Body of pancreas (tissue), 4 donors: ENCODE measurements at regions not wholly inside any gene's neighbourhood (a gene's known extent, or its start where the extent isn't known, plus 50 kb on each side); places are given as distances from the start of the nearest gene placed in this dataset.

Experiments
- ATAC-seq: fragments of 150-250 bp; one replicate; pipeline ENCODE4 v1.9.1; 2016
- DNase-seq, 4 donors: peaks; one replicate each; pipeline ENCODE4 v3.0.0-alpha.2; 2019
- H3K27ac ChIP-seq, 4 donors: fragments of 200-600 bp; sonication (generic); 1 replicate in 3 of 4; 2 replicates in 1 of 4; pipeline versions ENCODE4 v1.5.1 to v1.6.1; 2016 to 2019; ENCODE audit warnings: mild to moderate bottlenecking in 1 of 4, mixed read lengths in 1 of 4, moderate library complexity in 1 of 4
- H3K27me3 ChIP-seq, 2 donors: fragments of 200-600 bp; sonication (generic); one replicate each; pipeline ENCODE4 v1.6.0; 2016; ENCODE audit warnings: mild to moderate bottlenecking in 1 of 2
- H3K36me3 ChIP-seq, 2 donors: fragments of 200-600 bp; sonication (generic); replicated peaks in 1 of 2; 2 replicates each; pipeline ENCODE4 v1.5.1; 2016; ENCODE audit warnings: low read depth in 2 of 2; ENCODE audit not compliant: insufficient read depth in 1 of 2
- H3K4me1 ChIP-seq: fragments of 200-600 bp; sonication (generic); one replicate; pipeline ENCODE4 v1.6.0; 2016
- H3K4me3 ChIP-seq, 2 donors: fragments of 200-600 bp; sonication (generic); 1 replicate in 1 of 2; 2 replicates in 1 of 2; pipeline ENCODE4 v1.5.1; 2016 to 2019
- H3K9me3 ChIP-seq, 3 donors: fragments of 200-600 bp; sonication (generic); 1 replicate in 2 of 3; 2 replicates in 1 of 3; pipeline ENCODE4 v1.5.1; 2016
- CTCF ChIP-seq, 7 experiments: fragments of 450-650 bp in 4 of 7; fragments of 200-600 bp in 3 of 7; sonication (generic) in 3 of 7; IDR thresholded peaks; one replicate each; pipeline ENCODE4 v1.5.1; 2016 to 2019; ENCODE audit warnings: antibody characterized with exemption in 7 of 7
- POLR2A ChIP-seq, 3 donors: fragments of 450-650 bp; IDR thresholded peaks; one replicate each; pipeline ENCODE4 v1.6.1; 2016; ENCODE audit warnings: antibody characterized with exemption in 3 of 3, mild to moderate bottlenecking in 2 of 3
- WGBS, 2 donors: methylation state at CpG; one replicate each; pipeline ENCODE4 v1.1.5; 2017; 5-methylcytosine and 5-hydroxymethylcytosine counted together
- intact Hi-C: fragments of 100-400 bp; cut with DNase I; formaldehyde crosslinking; loops from one replicate; pipeline ENCODE4 v1.15.1; 2023

DNA sequence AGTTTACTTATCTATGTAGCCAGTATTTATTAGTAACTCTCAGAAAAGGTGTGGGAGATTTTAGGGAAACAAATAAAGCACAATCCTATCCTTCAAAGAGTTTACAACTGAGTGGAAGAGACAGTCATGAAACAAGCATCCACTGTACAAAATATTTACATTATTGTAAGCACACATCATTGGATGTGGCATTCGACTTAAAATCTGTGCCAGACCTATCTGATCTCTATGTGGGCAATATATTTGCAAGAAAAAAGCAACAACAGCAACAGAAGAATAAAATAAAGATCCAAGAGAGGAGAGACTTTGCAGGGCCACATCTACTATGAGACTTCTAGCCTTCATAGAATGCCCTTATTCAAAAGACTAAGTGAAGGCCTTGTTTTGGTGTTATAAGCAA lies 882.1 kb upstream of the PIK3C3 start:
- intact Hi-C loops: no loop called here
- H3K9me3 ChIP-seq: no peaks in the 10 kb centered on the region
- 0 to 25% methylated on average over 1 of the region's 1 CpG for WGBS, 2 donors
- ATAC-seq (no peak), DNase-seq (no peak)
- no peak overlapping the region for H3K27ac ChIP-seq
- H3K4me3 ChIP-seq: no peak overlapping the region
- TF ChIP-seq POLR2A (IDR thresholded peaks at IDR 0.05): no peak
- no peak for TF ChIP-seq CTCF (IDR thresholded peaks at IDR 0.05)
- H3K4me1 ChIP-seq: no peaks in the 10 kb centered on the region
- H3K27me3 ChIP-seq: no peaks in the 10 kb centered on the region
- H3K36me3 ChIP-seq: no peaks in the 10 kb centered on the region

DNA sequence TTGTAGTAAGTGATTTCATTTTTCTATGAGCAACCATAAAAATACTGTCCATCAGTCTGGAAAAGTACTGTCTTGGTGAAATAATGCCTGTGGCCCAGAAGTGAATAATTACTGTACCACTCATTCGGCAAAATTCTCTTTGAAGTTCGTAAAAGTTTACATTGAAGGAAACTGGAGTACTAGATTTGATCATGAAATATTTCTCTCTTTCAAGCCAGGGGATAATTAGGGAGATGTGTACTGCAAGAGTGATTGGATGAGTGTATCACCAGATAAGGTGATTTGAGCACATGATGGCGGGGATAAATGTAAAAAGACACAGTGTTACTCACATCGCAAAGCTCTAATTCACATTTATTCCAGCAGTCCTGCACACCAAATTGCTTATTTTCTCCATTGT lies 883.2 kb upstream of the PIK3C3 start:
- Histone ChIP-seq H3K9me3 (no peaks in the 10 kb centered on the region), H3K27ac (no peak overlapping the region), H3K27me3 (no peaks in the 10 kb centered on the region), H3K4me1 (no peaks in the 10 kb centered on the region), H3K4me3 (no peak overlapping the region), H3K36me3 (no peaks in the 10 kb centered on the region)
- DNase-seq (no peak), ATAC-seq (no peak)
- WGBS, 2 donors: 61 to 66% methylated on average over 4 of the region's 4 CpGs
- intact Hi-C loops: no loop called here
- TF ChIP-seq POLR2A (IDR thresholded peaks at IDR 0.05): no peak
- no peak for TF ChIP-seq CTCF (IDR thresholded peaks at IDR 0.05)

DNA sequence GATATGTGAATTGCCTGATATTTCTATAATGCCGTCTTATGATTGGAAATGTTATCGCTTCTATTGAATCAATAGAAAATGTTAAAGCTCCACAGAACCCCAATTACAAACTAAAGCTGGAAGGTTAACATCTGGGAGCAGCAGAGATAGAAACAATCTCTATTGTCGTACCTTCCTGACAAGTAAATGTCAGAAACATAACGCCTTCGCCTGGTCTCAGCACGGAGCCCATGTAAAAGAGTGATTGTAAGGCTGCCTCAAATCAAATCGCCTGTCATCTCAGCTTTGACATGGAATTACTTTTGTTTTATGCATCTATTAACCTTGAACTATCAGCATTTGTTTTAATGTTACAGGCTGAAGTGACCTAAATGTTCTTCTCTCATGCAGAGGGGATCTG lies 885.9 kb upstream of the PIK3C3 start:
- Histone ChIP-seq H3K36me3 (no peaks in the 10 kb centered on the region), H3K27ac (no peak overlapping the region), H3K27me3 (no peaks in the 10 kb centered on the region), H3K4me3 (no peak overlapping the region), H3K9me3 (no peaks in the 10 kb centered on the region), H3K4me1 (no peaks in the 10 kb centered on the region)
- WGBS, 2 donors: 69 to 71% methylated on average over 7 of the region's 7 CpGs
- DNase-seq (no peak), ATAC-seq (no peak)
- intact Hi-C loops: no loop called here
- TF ChIP-seq POLR2A (IDR thresholded peaks at IDR 0.05): no peak
- TF ChIP-seq CTCF (IDR thresholded peaks at IDR 0.05): no peak

- 0 to 4% methylated on average over 1 of the region's 1 CpG for WGBS, 2 donors
- no peaks in the 10 kb centered on the region for H3K4me1 ChIP-seq
- no peak for DNase-seq
- intact Hi-C loops: no loop called here
- H3K36me3 ChIP-seq: no peaks in the 10 kb centered on the region
- ATAC-seq: no peak
- H3K27me3 ChIP-seq: no peaks in the 10 kb centered on the region
- no peak overlapping the region for H3K4me3 ChIP-seq
- TF ChIP-seq CTCF (IDR thresholded peaks at IDR 0.05): no peak
- no peak for TF ChIP-seq POLR2A (IDR thresholded peaks at IDR 0.05)
- H3K27ac ChIP-seq: no peak overlapping the region
- H3K9me3 ChIP-seq: no peaks in the 10 kb centered on the region
These were observed 890.1 kb upstream of the PIK3C3 start for GRCh38 chr18:41064916-41065315.

DNA sequence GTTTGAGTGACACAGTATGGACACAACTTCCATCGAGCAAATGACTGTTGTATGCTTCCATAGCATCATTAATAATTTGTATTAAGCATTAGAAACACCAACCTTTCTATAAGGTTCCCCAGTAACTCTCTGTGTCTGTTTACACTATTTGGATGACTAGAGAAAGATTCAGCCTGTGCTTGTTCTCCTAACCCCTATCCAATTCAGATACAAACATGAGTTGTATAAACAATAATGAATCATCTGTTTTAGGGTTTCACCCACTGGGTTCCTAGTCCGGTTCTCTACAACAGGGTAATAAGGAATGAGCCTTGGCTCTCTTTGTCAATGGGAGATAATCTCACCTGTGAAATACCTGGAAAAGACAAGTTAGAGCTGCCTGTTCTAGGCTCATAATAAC lies 894.1 kb upstream of the PIK3C3 start:
- TF ChIP-seq CTCF (IDR thresholded peaks at IDR 0.05) (no peak), POLR2A (IDR thresholded peaks at IDR 0.05) (no peak)
- 57 to 65% methylated on average over 2 of the region's 2 CpGs for WGBS, 2 donors
- H3K4me1 ChIP-seq: no peaks in the 10 kb centered on the region
- H3K9me3 ChIP-seq: no peaks in the 10 kb centered on the region
- H3K27ac ChIP-seq: no peak overlapping the region
- H3K4me3 ChIP-seq: no peak overlapping the region
- ATAC-seq (no peak), DNase-seq (no peak)
- no peaks in the 10 kb centered on the region for H3K27me3 ChIP-seq
- intact Hi-C loops: no loop called here
- H3K36me3 ChIP-seq: no peaks in the 10 kb centered on the region
